D341Med (cell line): ENCODE measurements at regions not wholly inside any gene's neighbourhood (a gene's known extent, or its start where the extent isn't known, plus 50 kb on each side); places are given as distances from the start of the nearest gene placed in this dataset.

Experiments used
- DNase-seq: peaks from one replicate; pipeline ENCODE4 v3.0.0; 2012; ENCODE audit warnings: low spot score

- no peak for DNase-seq
Observed at GRCh38 chr9:26567976-26568375, 324.6 kb downstream of the CAAP1 start.

GRCh38 chr9:26566141-26566540, 326.5 kb downstream of the CAAP1 start:
- no peak for DNase-seq

GRCh38 chr9:26565118-26565517, 327.5 kb downstream of the CAAP1 start:
- DNase-seq, result no peak

GRCh38 chr9:26562338-26562737, 330.3 kb downstream of the CAAP1 start:
- DNase-seq, result no peak

GRCh38 chr9:26561928-26562327, 330.7 kb downstream of the CAAP1 start:
- DNase-seq, result no peak

GRCh38 chr9:26559506-26559905, 333.1 kb downstream of the CAAP1 start:
- DNase-seq, result no peak

- DNase-seq, result no peak
Observed at GRCh38 chr9:26551971-26552370, 340.6 kb downstream of the CAAP1 start.

GRCh38 chr9:26551451-26551850, 341.2 kb downstream of the CAAP1 start:
- no peak for DNase-seq

GRCh38 chr9:26548781-26549290, 343.8 kb downstream of the CAAP1 start:
- no peak for DNase-seq

GRCh38 chr9:26539867-26540493, 352.6 kb downstream of the CAAP1 start:
- no peak for DNase-seq

- no peak for DNase-seq
Observed at GRCh38 chr9:26537211-26537610, 355.4 kb downstream of the CAAP1 start.

GRCh38 chr9:26535151-26535550, 357.5 kb downstream of the CAAP1 start:
- DNase-seq, result no peak

GRCh38 chr9:26530841-26531240, 361.8 kb downstream of the CAAP1 start:
- no peak for DNase-seq

- no peak for DNase-seq
Observed at GRCh38 chr9:26527931-26528330, 364.7 kb downstream of the CAAP1 start.

- DNase-seq, result no peak
Observed at GRCh38 chr9:26524267-26524666, 368.3 kb downstream of the CAAP1 start.

GRCh38 chr9:26523577-26523976, 369.0 kb downstream of the CAAP1 start:
- DNase-seq, result no peak

- no peak for DNase-seq
Observed at GRCh38 chr9:26520141-26520540, 372.5 kb downstream of the CAAP1 start.

GRCh38 chr9:26516773-26517343, 375.7 kb downstream of the CAAP1 start:
- no peak for DNase-seq

GRCh38 chr9:26513730-26514129, 378.9 kb downstream of the CAAP1 start:
- no peak for DNase-seq

GRCh38 chr9:26510137-26510536, 382.5 kb downstream of the CAAP1 start:
- DNase-seq, result no peak

GRCh38 chr9:26508897-26509296, 383.7 kb downstream of the CAAP1 start:
- DNase-seq, result no peak

GRCh38 chr9:26504057-26504456, 388.5 kb downstream of the CAAP1 start:
- no peak for DNase-seq

- no peak for DNase-seq
Observed at GRCh38 chr9:26502311-26502710, 390.3 kb downstream of the CAAP1 start.

- DNase-seq, result no peak
Observed at GRCh38 chr9:26500471-26500870, 392.1 kb downstream of the CAAP1 start.
